PFSK-1 (cell line): ENCODE measurements at regions not wholly inside any gene's neighbourhood (a gene's known extent, or its start where the extent isn't known, plus 50 kb on each side); places are given as distances from the start of the nearest gene placed in this dataset.

Experiments
- FOXP2 ChIP-seq: optimal IDR thresholded peaks from 2 replicates; pipeline ENCODE3; 2011; ENCODE audit warnings: borderline replicate concordance, control low read depth, inconsistent platforms; ENCODE audit not compliant: insufficient read depth; ENCODE audit errors: extremely low read length, extremely low read depth
- POLR2AphosphoS5 ChIP-seq: IDR thresholded peaks from 2 replicates; pipeline ENCODE4 v1.6.1; 2012; ENCODE audit warnings: low read depth, mild to moderate bottlenecking, control low read depth, low read length, moderate library complexity
- SIN3A ChIP-seq: IDR thresholded peaks from 2 replicates; pipeline ENCODE4 v1.6.1; 2012; ENCODE audit warnings: mild to moderate bottlenecking, low read length, moderate library complexity, borderline replicate concordance; ENCODE audit not compliant: insufficient read depth
- TAF1 ChIP-seq: IDR thresholded peaks from 2 replicates; pipeline ENCODE4 v1.6.1; 2012; ENCODE audit warnings: low read length, control low read depth, borderline replicate concordance; ENCODE audit not compliant: insufficient read depth
- TF ChIP-seq, protein P1 (sequence below), 2 experiments: IDR thresholded peaks; 2 replicates each; pipeline versions ENCODE4 v1.6.1 to v1.8.0; 2011 to 2012; ENCODE audit warnings: low read depth in 2 of 2, low read length in 2 of 2, control low read depth in 1 of 2, inconsistent platforms in 1 of 2, mild to moderate bottlenecking in 1 of 2, moderate library complexity in 1 of 2; ENCODE audit not compliant: insufficient read depth in 1 of 2

DNA sequence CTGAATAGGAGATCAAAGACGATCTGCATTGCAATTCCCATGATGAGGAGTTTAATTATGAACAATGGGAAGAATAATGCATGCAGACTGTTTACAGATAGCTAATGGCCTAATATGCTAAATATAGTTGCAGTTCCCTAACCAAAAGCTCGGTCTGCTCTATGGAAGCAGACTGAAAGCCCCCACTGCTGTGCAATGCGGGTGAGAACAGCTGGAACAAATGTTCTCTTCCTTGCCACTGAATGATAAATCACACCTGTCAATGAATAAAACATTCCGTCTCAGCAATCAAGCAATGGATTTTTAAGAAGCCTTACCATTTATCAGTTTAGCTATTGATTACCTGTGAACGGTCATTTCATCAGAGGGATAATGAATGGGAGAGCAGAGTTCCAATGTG, 704.5 kb upstream of the RAB6C start:
- TF ChIP-seq, protein P1, sequence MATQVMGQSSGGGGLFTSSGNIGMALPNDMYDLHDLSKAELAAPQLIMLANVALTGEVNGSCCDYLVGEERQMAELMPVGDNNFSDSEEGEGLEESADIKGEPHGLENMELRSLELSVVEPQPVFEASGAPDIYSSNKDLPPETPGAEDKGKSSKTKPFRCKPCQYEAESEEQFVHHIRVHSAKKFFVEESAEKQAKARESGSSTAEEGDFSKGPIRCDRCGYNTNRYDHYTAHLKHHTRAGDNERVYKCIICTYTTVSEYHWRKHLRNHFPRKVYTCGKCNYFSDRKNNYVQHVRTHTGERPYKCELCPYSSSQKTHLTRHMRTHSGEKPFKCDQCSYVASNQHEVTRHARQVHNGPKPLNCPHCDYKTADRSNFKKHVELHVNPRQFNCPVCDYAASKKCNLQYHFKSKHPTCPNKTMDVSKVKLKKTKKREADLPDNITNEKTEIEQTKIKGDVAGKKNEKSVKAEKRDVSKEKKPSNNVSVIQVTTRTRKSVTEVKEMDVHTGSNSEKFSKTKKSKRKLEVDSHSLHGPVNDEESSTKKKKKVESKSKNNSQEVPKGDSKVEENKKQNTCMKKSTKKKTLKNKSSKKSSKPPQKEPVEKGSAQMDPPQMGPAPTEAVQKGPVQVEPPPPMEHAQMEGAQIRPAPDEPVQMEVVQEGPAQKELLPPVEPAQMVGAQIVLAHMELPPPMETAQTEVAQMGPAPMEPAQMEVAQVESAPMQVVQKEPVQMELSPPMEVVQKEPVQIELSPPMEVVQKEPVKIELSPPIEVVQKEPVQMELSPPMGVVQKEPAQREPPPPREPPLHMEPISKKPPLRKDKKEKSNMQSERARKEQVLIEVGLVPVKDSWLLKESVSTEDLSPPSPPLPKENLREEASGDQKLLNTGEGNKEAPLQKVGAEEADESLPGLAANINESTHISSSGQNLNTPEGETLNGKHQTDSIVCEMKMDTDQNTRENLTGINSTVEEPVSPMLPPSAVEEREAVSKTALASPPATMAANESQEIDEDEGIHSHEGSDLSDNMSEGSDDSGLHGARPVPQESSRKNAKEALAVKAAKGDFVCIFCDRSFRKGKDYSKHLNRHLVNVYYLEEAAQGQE (IDR thresholded peaks at IDR 0.05; ENCODE audit: insufficient read depth in 1 of 2, low read depth in 2 of 2, low read length in 2 of 2): no peak
- TF ChIP-seq FOXP2 (no peak), SIN3A (no peak), TAF1 (no peak), POLR2AphosphoS5 (no peak)

GRCh38 chr2:129275706-129276105, 703.8 kb upstream of the RAB6C start:
- TF ChIP-seq SIN3A: no peak
- TF ChIP-seq, protein P1 (IDR thresholded peaks at IDR 0.05; ENCODE audit: insufficient read depth in 1 of 2, low read depth in 2 of 2, low read length in 2 of 2): no peak
- no peak for TF ChIP-seq POLR2AphosphoS5
- no peak for TF ChIP-seq TAF1
- TF ChIP-seq FOXP2: no peak

- TF ChIP-seq FOXP2: no peak
These were observed 702.4 kb upstream of the RAB6C start for GRCh38 chr2:129276978-129277584.

- TF ChIP-seq, protein P1 (IDR thresholded peaks at IDR 0.05; ENCODE audit: insufficient read depth in 1 of 2, low read depth in 2 of 2, low read length in 2 of 2): no peak
- TF ChIP-seq POLR2AphosphoS5: no peak
- TF ChIP-seq FOXP2: no peak
- no peak for TF ChIP-seq SIN3A
- no peak for TF ChIP-seq TAF1
These were observed 701.9 kb upstream of the RAB6C start for GRCh38 chr2:129277585-129277981.

DNA sequence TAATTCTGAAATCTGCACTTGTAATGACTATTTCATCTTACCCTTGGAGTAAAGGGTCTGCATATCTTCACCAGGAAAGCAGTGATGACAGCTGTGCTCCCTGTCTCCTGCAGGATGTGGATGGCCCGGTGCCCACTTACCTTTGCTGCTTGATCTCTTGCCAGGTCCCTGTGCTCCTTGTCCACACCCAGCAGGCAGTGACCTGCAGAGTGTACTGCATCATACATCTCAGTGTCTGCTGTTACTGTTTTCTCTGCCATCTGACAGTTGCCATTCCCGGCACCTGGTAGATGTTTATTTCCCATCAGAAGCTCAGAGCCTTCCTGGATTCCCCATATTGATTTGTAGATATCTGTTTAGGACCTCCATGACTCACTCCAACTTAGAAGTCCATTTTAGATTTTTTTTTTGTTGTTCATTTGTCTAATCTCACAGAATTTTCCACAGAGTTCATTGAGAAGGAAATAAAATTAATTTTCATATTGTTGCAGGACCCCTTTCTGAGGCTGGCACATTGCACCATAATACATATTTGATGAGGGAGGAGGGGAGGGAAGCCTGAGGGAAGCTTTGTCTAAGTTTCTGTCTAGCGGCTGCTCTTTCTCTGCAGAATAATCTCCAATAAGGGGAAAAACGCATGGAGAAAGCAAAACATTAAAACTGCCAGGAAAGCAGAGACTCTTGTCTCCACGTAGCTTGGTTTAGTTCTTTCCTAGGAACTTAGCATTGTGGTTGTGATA, 697.5 kb upstream of the RAB6C start:
- TF ChIP-seq, protein P1 (IDR thresholded peaks at IDR 0.05; ENCODE audit: insufficient read depth in 1 of 2, low read depth in 2 of 2, low read length in 2 of 2): no peak
- TF ChIP-seq POLR2AphosphoS5 (no peak), FOXP2 (no peak), TAF1 (no peak), SIN3A (no peak)
